Neural crest cell (in vitro differentiated cells): ENCODE measurements at regions not wholly inside any gene's neighbourhood (a gene's known extent, or its start where the extent isn't known, plus 50 kb on each side); places are given as distances from the start of the nearest gene placed in this dataset.

Source experiments
- DNase-seq: peaks from one replicate; pipeline ENCODE4 v3.0.0; 2021; ENCODE audit warnings: low read depth, mixed read lengths, low spot score
- H3K27ac Mint-ChIP-seq: one replicate; pipeline ENCODE4 v1.8.0; 2021; ENCODE audit warnings: mild to moderate bottlenecking, mixed read lengths; ENCODE audit not compliant: unreplicated experiment
- H3K27me3 Mint-ChIP-seq: 2 replicates; pipeline ENCODE4 v1.8.0; 2021; ENCODE audit warnings: low read depth, mild to moderate bottlenecking, mixed read lengths
- H3K36me3 Mint-ChIP-seq: 2 replicates; pipeline ENCODE4 v1.8.0; 2021; ENCODE audit warnings: low read depth, mild to moderate bottlenecking, mixed read lengths
- H3K4me1 Mint-ChIP-seq: 2 replicates; pipeline ENCODE4 v1.8.0; 2021; ENCODE audit warnings: mixed read lengths
- H3K4me3 Mint-ChIP-seq: one replicate; pipeline ENCODE4 v1.8.0; 2021; ENCODE audit warnings: mild to moderate bottlenecking, mixed read lengths
- H3K9me3 Mint-ChIP-seq: 2 replicates; pipeline ENCODE4 v1.8.0; 2021; ENCODE audit warnings: mixed read lengths
- CTCF ChIP-seq: fragments of 200-600 bp; sonication (generic); conservative IDR thresholded peaks from 2 replicates; pipeline ENCODE4 v1.5.0; 2021; ENCODE audit warnings: antibody characterized with exemption, mild to moderate bottlenecking

- Mint-ChIP-seq H3K9me3 (peaks cover 6% of the 10 kb centered on the region), H3K4me3 (no peak overlapping the region), H3K4me1 (no peaks in the 10 kb centered on the region), H3K36me3 (no peaks in the 10 kb centered on the region), H3K27ac (no peak overlapping the region), H3K27me3 (peaks cover 3% of the 10 kb centered on the region)
- no peak for TF ChIP-seq CTCF
- no peak for DNase-seq
Observed at GRCh38 chr22:34579519-34579918, 486.4 kb upstream of the ISX start.

- Mint-ChIP-seq H3K4me3 (no peak overlapping the region), H3K27ac (no peak overlapping the region), H3K4me1 (no peaks in the 10 kb centered on the region), H3K9me3 (peaks cover 5% of the 10 kb centered on the region), H3K27me3 (no peaks in the 10 kb centered on the region), H3K36me3 (no peaks in the 10 kb centered on the region)
- no peak for DNase-seq
- TF ChIP-seq CTCF, result no peak
Observed at GRCh38 chr22:34587357-34588356, 478.3 kb upstream of the ISX start.

- Mint-ChIP-seq H3K9me3 (peaks cover 3% of the 10 kb centered on the region), H3K4me3 (no peak overlapping the region), H3K27me3 (no peaks in the 10 kb centered on the region), H3K27ac (no peak overlapping the region), H3K4me1 (no peaks in the 10 kb centered on the region), H3K36me3 (no peaks in the 10 kb centered on the region)
- DNase-seq, result no peak
- no peak for TF ChIP-seq CTCF
Observed at GRCh38 chr22:34588871-34589545, 476.9 kb upstream of the ISX start.

- no peak overlapping the region for H3K4me3 Mint-ChIP-seq
- no peak for DNase-seq
- H3K27ac Mint-ChIP-seq, result no peak overlapping the region
- peaks cover 3% of the 10 kb centered on the region for H3K9me3 Mint-ChIP-seq
- H3K27me3 Mint-ChIP-seq, result no peaks in the 10 kb centered on the region
- no peaks in the 10 kb centered on the region for H3K4me1 Mint-ChIP-seq
- H3K36me3 Mint-ChIP-seq, result no peaks in the 10 kb centered on the region
- TF ChIP-seq CTCF, result no peak
Observed at GRCh38 chr22:34592123-34592740, 473.7 kb upstream of the ISX start.

GRCh38 chr22:34599567-34599966, 466.4 kb upstream of the ISX start:
- Mint-ChIP-seq H3K36me3 (no peaks in the 10 kb centered on the region), H3K4me3 (no peak overlapping the region), H3K27me3 (peaks cover 25% of the 10 kb centered on the region), H3K27ac (no peak overlapping the region), H3K9me3 (no peaks in the 10 kb centered on the region), H3K4me1 (no peaks in the 10 kb centered on the region)
- DNase-seq, result no peak
- no peak for TF ChIP-seq CTCF
